GM12875 (cell line): ENCODE measurements at regions not wholly inside any gene's neighbourhood (a gene's known extent, or its start where the extent isn't known, plus 50 kb on each side); places are given as distances from the start of the nearest gene placed in this dataset.
A peak's percentile ranks its signal among the peaks of the same experiment; 100 is the strongest.

Source experiments
- H3K4me3 ChIP-seq: one replicate; pipeline ENCODE4 v1.5.1; 2011; ENCODE audit warnings: low read depth, low read length, control low read depth
- TF ChIP-seq, protein P1 (sequence below): IDR thresholded peaks from 2 replicates; pipeline ENCODE4 v1.5.1; 2011; ENCODE audit warnings: low read depth, mild to moderate bottlenecking, control low read depth, inconsistent platforms, low read length, moderate library complexity, borderline replicate concordance; ENCODE audit not compliant: insufficient read depth

DNA sequence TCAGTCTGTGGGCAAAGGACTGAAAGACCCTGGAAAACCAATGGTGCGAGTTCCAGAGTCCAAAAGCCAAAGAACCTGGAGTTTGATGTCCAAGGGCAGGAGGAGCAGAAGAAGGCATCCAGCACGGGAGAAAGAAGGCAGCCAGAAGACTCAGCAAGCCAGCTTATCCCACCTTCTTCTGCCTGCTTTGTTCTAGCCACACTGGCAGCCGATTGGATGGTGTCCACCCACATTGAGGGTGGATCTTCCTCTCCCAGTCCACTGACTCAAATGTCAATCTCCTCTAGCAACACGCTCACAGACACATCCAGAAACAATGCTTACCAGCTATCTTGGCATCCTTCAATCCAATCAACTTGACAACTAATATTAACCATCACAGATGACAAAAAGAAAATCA, 57.2 kb upstream of the CAPRIN2 start:
- TF ChIP-seq, protein P1, sequence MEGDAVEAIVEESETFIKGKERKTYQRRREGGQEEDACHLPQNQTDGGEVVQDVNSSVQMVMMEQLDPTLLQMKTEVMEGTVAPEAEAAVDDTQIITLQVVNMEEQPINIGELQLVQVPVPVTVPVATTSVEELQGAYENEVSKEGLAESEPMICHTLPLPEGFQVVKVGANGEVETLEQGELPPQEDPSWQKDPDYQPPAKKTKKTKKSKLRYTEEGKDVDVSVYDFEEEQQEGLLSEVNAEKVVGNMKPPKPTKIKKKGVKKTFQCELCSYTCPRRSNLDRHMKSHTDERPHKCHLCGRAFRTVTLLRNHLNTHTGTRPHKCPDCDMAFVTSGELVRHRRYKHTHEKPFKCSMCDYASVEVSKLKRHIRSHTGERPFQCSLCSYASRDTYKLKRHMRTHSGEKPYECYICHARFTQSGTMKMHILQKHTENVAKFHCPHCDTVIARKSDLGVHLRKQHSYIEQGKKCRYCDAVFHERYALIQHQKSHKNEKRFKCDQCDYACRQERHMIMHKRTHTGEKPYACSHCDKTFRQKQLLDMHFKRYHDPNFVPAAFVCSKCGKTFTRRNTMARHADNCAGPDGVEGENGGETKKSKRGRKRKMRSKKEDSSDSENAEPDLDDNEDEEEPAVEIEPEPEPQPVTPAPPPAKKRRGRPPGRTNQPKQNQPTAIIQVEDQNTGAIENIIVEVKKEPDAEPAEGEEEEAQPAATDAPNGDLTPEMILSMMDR = no peak
- no peak overlapping the region for H3K4me3 ChIP-seq

DNA sequence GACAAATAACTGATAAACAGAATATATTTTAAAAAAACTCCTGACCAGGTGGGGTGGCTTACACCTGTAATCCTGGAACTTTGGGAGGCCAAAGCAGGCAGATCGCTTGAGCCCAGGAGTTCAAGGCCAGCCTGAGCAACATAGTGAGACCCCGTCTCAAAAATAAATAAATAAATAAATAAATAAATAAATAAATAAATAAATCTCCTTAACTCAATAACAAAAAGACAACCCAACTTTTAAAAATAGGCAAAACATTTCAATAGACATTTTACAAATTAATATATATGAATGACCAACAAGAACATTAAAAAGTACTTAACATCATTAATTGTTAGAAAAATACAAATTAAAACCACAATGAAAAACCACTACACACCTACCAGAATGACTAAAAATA, 56.2 kb upstream of the CAPRIN2 start:
- TF ChIP-seq, protein P1 = no peak
- H3K4me3 ChIP-seq = no peak overlapping the region

DNA sequence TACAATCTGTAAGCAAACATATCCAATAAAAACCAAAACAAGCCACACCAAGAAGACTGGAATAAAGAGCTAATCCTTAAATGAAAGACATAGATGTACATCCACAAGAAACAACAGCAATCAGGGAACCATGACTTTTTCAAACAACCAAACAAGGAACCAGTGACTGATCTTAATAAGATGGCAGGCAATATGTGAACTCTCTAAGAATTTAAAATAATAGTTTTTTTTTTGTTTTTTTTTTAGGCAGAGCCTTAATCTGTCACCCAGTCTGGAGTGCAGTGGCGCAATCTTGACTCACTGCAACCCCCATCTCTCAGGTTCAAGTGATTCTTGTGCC, 52.9 kb upstream of the CAPRIN2 start:
- TF ChIP-seq, protein P1 = no peak
- no peak overlapping the region for H3K4me3 ChIP-seq

DNA sequence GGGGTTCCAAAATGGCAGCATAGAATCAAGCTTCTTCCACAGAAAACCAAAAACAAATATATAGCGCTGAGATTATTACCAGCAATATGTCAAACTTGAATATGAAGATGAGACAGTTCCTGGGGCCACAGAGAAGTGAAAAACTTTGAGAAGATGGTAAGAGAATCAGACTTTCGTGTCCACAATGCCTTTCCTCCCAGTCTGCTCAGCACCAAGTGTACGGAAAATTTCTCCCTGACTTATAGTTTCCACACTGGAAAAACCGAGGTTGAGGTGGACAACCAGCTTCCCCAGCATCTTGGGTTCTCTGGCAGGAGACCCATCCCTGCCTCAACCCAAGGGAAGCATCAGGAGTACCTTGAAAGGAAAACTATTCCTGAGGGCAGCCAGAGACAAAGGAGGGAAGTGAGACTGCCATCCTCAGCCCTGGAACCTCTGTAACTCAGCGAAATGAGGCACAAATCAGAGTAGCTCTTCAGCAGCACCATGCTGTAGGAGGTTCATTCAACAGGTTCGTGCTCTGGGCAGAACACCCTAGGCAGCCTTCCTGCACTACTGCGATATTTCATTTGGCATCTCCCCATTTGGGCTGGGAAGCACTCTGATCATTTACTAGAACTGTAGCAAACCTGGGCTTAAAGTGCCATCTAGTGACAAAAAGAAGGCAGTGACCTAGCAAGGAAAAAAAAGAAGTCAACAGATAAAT, 52.4 kb upstream of the CAPRIN2 start:
- TF ChIP-seq, protein P1 = peak; percentile 55; the same call in 1 of the 2 replicates
- no peak overlapping the region for H3K4me3 ChIP-seq

DNA sequence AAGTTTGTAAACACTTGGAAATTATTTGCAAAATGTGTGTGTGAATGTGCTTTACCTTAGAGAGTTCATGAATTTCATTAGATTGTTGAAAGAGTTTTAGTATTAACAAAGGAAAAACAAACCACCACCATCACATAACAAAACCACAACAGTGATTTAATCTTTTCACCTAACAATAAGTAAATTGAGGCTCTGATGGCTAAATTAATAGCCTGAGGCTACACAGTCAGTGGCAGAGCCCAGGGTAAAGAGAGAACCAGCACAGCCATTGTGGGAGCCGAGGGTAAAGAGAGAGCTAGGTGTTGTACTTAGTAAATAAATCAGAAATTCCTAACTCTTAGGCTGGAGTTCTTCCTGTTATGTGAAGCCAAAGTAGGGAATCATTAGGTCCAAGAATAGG, 51.2 kb upstream of the CAPRIN2 start:
- H3K4me3 ChIP-seq = no peak overlapping the region
- TF ChIP-seq, protein P1 = no peak
